HG03103 (cell line): ENCODE measurements at regions not wholly inside any gene's neighbourhood (a gene's known extent, or its start where the extent isn't known, plus 50 kb on each side); places are given as distances from the start of the nearest gene placed in this dataset.
"Not testable (repeated sequence)": the region's sequence is repeated elsewhere in the genome, so short reads cannot be mapped to it uniquely, and the experiment has no call there.

Experiments used
- ATAC-seq: cut with Tn5 transposase; IDR thresholded peaks from one replicate; pipeline ENCODE4 v1.9.1; 2021; ENCODE audit warnings: low read depth; ENCODE audit not compliant: unreplicated experiment

DNA sequence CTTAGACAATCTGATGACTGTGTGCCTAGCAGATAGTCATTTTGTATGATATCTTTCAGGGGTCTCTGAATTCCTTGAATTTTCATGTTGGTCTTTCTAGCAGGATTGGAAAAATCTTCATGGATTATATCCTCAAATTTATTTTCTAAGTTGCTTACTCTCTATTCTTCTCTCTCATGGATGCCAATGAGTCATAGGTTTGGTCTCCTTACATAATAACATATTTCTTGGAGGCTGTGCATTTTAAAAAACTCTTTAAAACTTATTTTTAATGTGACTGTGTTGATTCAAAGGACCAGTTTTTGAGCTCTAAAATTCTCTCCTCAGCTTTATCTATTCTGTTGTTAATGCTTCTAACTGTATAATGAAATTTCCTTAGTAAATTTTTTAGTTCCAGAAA lies 198.7 kb downstream of the AASDHPPT start:
- no peak for ATAC-seq

DNA sequence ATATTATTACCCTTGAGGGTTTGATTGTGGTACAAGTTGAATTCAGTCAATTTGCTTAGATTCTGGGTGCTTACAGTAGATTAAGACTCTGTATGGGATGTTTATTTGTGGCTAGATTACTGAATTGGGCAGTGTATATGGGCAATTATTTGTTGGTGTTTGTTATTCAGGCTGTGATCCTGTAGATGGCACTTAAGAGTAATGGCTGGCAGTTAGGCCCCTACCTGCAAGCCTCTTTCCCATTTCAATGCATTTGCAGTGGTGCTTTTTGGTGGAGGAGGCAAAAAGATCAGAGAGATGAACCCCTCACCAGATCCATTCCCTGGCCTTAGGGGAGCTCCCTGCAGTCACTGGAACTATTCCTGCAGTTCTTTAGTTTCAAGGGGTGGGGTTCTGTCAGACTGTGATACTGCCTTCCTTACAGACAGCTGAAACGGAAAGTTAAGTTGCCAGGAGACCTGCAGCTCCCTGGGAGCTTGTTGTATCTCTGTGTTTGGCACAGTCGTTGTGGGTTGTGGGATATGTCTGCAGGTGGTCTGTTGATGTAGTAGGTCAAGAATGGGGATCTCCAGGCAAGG lies 199.5 kb downstream of the AASDHPPT start:
- no peak for ATAC-seq

DNA sequence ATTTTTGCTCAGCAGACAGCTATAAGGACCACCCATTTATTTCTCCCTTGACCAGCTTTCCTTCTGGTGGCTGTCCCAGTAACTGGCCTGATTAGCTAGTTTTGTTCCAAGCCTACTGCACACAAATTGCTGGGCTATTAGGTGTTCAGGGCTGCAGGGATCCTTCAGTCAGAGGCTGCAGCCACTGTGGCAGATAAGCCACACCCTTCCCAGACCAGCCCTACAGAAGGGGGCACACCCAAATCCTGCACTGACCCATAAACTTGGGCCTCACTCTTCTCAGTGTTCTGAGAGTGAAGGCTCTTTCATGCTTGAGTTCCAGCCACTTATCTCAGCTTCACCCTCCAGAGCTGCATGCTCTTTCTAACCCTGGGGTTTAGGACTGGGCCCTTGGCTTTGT lies 200.0 kb downstream of the AASDHPPT start:
- ATAC-seq, result no peak

DNA sequence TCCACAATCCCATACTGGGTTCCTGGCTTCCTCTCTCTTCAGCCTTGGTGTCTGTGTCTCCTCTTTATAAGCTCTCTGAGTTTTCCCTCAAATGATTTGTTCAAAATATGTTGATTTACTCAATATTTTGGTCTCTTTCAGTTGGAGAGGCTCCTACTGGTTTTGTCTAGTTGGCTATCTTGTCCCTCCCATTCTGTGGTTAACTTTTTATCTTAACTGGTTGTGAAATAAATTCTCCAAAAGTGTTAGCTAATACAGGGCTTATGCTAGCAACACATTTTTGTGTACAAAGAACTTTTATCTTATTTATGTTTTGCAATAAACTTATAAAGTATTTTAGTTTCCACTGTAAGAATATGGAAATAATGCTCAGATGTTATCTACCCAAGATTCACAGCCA lies 200.9 kb downstream of the AASDHPPT start:
- ATAC-seq, result no peak

DNA sequence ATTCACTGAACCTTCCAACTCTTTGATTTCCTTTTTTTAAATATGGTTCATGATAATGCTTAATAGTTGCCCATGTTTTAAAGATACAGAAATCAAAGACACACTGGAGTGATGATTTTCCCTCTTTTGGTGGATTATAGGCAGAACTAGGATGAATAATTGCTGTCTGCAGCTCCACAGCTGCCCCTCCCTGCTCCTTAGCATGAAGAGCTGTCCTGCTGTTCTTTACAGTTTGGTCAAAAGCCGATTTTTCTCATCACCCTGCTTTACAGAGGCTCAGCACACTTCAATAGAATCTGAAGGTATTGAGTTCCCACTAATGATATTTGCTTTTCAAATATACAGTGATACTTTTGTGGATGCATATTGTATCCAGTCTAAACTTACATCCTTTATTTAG lies 202.6 kb downstream of the AASDHPPT start:
- no peak for ATAC-seq

DNA sequence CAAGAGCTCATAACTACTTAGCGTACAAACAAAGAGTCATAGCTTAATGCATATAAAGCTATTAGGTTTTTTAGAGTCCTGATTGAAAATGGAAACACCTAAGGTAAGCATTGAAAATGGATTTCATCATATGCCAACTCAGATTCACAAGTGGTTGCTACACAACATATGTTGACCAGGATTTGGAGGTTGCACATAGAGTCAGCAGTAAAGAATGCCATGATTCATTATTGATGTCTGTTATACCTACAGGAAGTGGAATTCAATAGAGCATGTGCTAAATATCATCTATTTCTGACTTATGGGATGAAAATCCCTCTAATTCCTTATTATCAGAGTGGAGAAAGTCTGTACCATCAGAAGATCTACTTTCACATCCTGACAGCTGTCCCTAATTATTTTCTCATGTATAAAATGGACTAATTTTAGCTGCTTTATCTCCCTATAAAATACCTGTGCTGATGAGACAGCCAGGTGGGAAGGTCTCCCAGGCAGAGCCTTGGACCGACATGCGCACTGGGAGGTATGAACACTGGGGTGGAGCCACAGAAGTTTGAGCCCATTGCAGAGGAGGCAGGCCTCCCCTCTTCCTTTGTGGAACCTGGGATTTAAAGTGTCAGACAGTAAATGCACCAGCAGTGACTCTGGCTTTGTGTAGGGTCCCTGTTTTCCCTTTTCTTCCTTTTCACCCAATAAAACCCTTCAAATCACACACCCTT lies 204.2 kb downstream of the AASDHPPT start:
- ATAC-seq, result no peak

DNA sequence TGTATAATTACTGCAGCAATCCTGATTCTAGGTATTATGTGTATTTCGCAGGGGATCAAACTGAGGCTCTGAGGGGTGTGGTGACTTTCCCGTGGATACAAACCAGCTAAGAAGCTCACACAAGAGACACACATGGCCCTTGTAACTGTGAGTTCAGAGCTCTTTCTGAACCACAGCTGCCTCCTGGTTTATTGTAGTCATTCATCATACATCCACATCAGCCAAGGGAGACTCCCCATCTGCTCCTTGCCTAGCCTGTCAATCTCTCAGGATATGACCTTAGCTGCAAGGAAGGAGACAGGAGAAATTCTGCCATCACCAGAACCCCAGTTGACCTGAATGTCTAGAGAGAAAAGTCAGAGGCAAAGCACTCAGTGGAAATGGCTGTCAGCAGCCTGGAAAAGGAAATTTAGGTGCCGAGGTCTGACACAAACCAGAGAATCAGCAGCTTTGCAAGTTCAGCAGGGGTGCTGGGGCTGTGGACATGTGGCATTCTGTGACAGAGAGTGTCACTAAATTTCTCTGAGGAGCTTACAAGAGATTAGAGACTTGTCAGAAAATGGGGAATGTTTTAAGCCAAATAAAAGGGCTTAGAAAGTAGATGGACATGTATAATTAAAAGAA lies 209.5 kb downstream of the AASDHPPT start:
- no peak for ATAC-seq

GRCh38 chr11:106288057-106288456 lies 210.6 kb downstream of the AASDHPPT start:
- ATAC-seq, result no peak

GRCh38 chr11:106288822-106289387 lies 211.4 kb downstream of the AASDHPPT start:
- no peak for ATAC-seq

DNA sequence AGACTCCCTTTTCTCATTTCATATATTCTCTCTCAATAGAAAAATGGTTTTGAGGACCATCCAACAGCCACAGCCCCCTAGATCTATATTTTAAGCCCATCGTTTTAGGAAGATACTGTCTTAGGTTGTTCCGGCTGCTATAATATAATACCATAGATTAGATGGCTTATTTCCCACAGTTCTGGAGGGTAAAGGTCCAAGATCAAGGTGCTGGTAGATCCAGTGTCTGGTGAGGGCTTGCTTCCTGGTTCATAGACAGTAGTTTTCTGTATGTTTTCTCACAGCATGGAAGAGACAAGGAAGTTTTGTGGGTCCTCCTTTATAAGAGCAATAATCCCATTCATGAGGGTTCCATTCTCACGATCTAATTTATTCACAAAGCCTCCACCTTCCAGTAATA lies 215.1 kb downstream of the AASDHPPT start:
- ATAC-seq, result no peak

- no peak for ATAC-seq
These were observed 218.5 kb downstream of the AASDHPPT start for GRCh38 chr11:106295974-106296373.

DNA sequence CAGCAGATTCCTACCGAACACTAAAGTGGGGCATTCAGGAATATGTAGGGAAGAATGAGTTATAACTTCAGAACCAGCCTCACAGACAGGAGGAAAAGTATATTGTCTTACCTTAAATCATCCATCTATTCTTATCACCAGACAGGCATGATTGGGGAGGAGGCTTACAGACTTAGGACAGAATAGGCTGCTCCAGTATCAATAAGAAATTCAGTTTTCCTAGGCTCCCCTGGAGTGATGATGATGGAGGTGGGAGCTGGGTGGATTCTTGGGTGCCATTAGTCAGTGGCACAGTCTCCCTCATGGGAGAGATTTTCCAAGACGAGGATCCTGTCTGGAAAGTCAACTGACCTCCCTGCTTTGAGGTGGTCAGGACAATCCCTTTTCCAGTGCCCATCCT lies 225.0 kb downstream of the AASDHPPT start:
- ATAC-seq, result no peak

GRCh38 chr11:106304274-106304673 lies 226.8 kb downstream of the AASDHPPT start:
- ATAC-seq, result no peak

GRCh38 chr11:106305458-106305857 lies 228.0 kb downstream of the AASDHPPT start:
- ATAC-seq, result no peak

GRCh38 chr11:106306942-106307341 lies 229.5 kb downstream of the AASDHPPT start:
- ATAC-seq, result no peak

DNA sequence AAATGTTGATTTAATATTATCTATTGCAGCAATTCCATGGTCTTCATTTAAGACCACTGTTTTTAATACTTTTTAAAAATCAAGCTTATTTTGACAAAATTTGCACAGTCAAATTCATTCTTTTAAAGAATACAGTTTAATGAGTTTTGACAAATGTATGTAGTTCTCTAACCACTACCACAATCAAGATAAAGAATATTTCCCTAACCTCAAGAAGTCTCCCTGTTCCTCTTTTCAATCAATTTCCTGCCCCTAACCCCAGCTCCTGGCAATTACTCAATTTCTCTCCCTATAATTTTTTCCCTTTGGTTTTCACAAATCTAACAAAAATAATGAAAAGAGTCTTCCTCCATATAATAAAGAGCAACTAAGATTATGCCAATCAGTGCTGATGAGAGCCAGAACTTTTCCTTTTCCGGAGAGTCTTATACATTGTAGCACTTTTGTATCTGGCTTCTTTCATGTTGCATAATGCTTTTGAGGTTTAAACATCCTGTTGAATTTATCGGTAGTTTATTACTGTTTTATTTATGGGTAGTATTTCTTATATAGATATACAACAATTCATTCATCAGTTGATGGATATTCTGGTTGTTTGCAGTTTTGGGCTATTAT lies 231.7 kb downstream of the AASDHPPT start:
- no peak for ATAC-seq

DNA sequence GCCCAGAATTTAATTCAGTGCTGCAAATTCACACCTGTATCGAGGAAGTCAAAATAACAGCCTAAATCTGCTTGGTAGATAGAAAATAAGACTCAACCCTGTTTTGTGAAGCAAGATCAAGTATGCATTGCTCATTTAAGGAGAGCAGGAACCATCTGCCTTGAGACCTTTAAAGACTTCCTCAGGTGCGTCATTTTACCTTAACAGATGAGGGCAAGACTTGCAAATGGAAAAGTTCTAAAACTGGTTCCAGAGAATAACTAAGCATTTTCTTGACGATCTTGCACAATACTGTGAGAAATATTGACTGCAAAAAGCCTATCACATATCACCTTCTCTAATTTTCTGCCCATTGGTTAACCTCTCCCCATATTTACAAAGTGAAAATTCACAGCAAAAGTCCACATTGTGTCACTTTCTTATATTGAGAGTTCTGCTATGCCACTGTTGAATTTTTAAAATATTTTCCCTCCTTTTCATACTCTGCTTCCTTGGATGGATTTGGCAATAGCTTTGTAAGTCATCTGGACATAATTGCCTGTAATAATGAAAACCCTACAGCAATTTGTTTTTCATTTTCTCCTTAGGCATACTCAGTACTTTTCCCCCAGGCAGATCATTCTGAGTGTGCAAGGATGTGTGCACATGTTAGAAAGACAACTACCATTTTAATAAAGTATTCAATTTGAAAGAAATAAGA lies 234.2 kb downstream of the AASDHPPT start:
- ATAC-seq, result no peak

DNA sequence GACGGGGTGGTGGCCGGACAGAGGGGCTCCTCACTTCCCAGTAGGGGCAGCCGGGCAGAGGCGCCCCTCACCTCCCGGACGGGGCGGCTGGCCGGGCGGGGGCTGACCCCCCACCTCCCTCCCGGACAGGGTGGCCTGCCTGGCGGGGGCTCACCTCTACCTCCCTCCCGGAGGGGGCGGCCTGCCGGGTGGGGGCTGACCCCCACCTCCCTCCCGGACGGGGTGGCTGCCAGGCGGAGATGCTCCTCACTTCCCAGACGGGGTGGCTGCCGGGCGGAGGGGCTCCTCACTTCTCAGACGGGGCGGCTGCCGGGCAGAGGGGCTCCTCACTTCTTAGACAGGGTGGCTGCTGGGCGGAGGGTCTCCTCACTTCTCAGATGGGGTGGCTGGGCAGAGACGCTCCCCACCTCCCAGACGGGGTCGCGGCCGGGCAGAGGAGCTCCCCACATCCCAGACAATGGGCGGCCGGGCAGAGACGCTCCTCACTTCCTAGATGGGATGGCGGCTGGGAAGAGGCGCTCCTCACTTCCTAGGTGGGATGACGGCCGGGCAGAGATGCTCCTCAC lies 239.8 kb downstream of the AASDHPPT start:
- not testable (repeated sequence) for ATAC-seq

DNA sequence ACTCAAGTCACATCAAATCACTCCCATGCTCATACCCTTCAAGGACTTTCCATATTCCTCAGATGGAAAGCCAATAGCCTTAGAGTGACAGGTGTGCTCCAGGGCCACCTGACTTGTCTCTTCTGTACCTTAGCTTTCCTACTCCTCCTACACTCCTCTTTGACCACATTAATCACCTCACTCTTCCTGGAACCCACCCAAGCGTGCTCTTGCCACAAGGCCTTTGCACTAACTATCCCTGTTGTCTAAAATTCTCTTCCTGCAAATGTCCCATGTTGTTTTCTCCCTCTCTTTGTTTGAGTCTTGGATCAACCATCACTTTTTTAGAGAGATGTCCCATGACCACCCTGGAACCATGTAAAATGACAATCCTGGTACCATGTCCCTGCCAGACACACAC lies 244.1 kb downstream of the AASDHPPT start:
- no peak for ATAC-seq

GRCh38 chr11:106322106-106322505 lies 244.6 kb downstream of the AASDHPPT start:
- ATAC-seq, result no peak
